ENCODE measurements at regions not wholly inside any gene's neighbourhood (a gene's known extent, or its start where the extent isn't known, plus 50 kb on each side); places are given as distances from the start of the nearest gene placed in this dataset.

- Histone ChIP-seq H3K4me3 (no peak overlapping the region), H3K4me1 (peaks cover 0 to 13% (median 0%) of the 10 kb centered on the region in 12 donors), H3K27me3 (no peaks in the 10 kb centered on the region), H3K36me3 (no peaks in the 10 kb centered on the region), H3K9me3 (no peaks in the 10 kb centered on the region), H3K27ac (no peak overlapping the region)
- intact Hi-C loops (cut with DNase I) = no loop called here
- DNase-seq (no peak), ATAC-seq (no peak)
- WGBS, 4 donors = 84 to 91% (median 90%) methylated on average over 10 of the region's 10 CpGs
- no peak for TF ChIP-seq CTCF (IDR thresholded peaks at IDR 0.05)
- no peak for TF ChIP-seq POLR2A (IDR thresholded peaks at IDR 0.05)
Measured at GRCh38 chr5:154133591-154133990, 56.9 kb upstream of the GALNT10 start.

- Histone ChIP-seq H3K4me3 (no peak overlapping the region), H3K27me3 (no peaks in the 10 kb centered on the region), H3K9me3 (no peaks in the 10 kb centered on the region), H3K27ac (no peak overlapping the region), H3K4me1 (peaks cover 0 to 22% (median 6%) of the 10 kb centered on the region in 12 donors), H3K36me3 (no peaks in the 10 kb centered on the region)
- TF ChIP-seq POLR2A (IDR thresholded peaks at IDR 0.05) = no peak
- no peak for TF ChIP-seq CTCF (IDR thresholded peaks at IDR 0.05)
- intact Hi-C loops (cut with DNase I) = no loop called here
- 92 to 93% (median 92%) methylated on average over 2 of the region's 2 CpGs for WGBS, 4 donors
- DNase-seq = no peak
- ATAC-seq = no peak
Measured at GRCh38 chr5:154134499-154134898, 56.0 kb upstream of the GALNT10 start.

- intact Hi-C loops (cut with DNase I) = no loop called here
- Histone ChIP-seq H3K27me3 (no peaks in the 10 kb centered on the region), H3K4me1 (peaks cover 0 to 30% (median 9%) of the 10 kb centered on the region in 12 donors), H3K4me3 (no peak overlapping the region), H3K9me3 (no peaks in the 10 kb centered on the region), H3K36me3 (no peaks in the 10 kb centered on the region), H3K27ac (no peak overlapping the region)
- ATAC-seq (no peak), DNase-seq (no peak)
- TF ChIP-seq POLR2A (IDR thresholded peaks at IDR 0.05) (no peak), CTCF (IDR thresholded peaks at IDR 0.05) (no peak)
- 82 to 83% (median 83%) methylated on average over 9 of the region's 9 CpGs for WGBS, 4 donors
Measured at GRCh38 chr5:154135125-154135817, 55.3 kb upstream of the GALNT10 start.

- DNase-seq (no peak), ATAC-seq (no peak)
- Histone ChIP-seq H3K4me1 (peaks cover 0 to 38% (median 12%) of the 10 kb centered on the region in 12 donors), H3K27ac (no peak overlapping the region), H3K27me3 (no peaks in the 10 kb centered on the region), H3K36me3 (no peaks in the 10 kb centered on the region), H3K4me3 (no peak overlapping the region), H3K9me3 (no peaks in the 10 kb centered on the region)
- WGBS, 4 donors = 95 to 98% (median 97%) methylated on average over 5 of the region's 5 CpGs
- TF ChIP-seq CTCF (IDR thresholded peaks at IDR 0.05) = no peak
- intact Hi-C loops (cut with DNase I) = no loop called here
Measured at GRCh38 chr5:154136141-154136540, 54.4 kb upstream of the GALNT10 start.

Measured in heart left ventricle (tissue), 16 donors.